ENCODE measurements at regions not wholly inside any gene's neighbourhood (a gene's known extent, or its start where the extent isn't known, plus 50 kb on each side); places are given as distances from the start of the nearest gene placed in this dataset.

GRCh38 chr12:88251798-88252197 lies 109.7 kb downstream of the TMTC3 start:
- TF ChIP-seq EZH2 (IDR thresholded peaks at IDR 0.05): no peak
- no peak for TF ChIP-seq POLR2AphosphoS5 (IDR thresholded peaks at IDR 0.05; ENCODE audit: borderline replicate concordance, low read depth, low read length)
- no peak for TF ChIP-seq FOXP2 (optimal IDR thresholded peaks at IDR 0.05; ENCODE audit: control extremely low read depth, extremely low read length, insufficient read depth)
